ENCODE measurements at regions not wholly inside any gene's neighbourhood (a gene's known extent, or its start where the extent isn't known, plus 50 kb on each side); places are given as distances from the start of the nearest gene placed in this dataset.
"Not testable (repeated sequence)": the region's sequence is repeated elsewhere in the genome, so short reads cannot be mapped to it uniquely, and the experiment has no call there.

- DNase-seq (ENCODE audit: low read depth, low spot score), result no peak
Measured at GRCh38 chr1:188017921-188018320, 1189.2 kb downstream of the PLA2G4A start.

GRCh38 chr1:188022661-188023060 is 1193.9 kb downstream of the PLA2G4A start:
- DNase-seq (ENCODE audit: low read depth, low spot score), result no peak

GRCh38 chr1:188023206-188023605 is 1194.5 kb downstream of the PLA2G4A start:
- DNase-seq (ENCODE audit: low read depth, low spot score), result no peak

GRCh38 chr1:188027613-188028012 is 1198.9 kb downstream of the PLA2G4A start:
- no peak for DNase-seq (ENCODE audit: low read depth, low spot score)

GRCh38 chr1:188037572-188037971 is 1208.8 kb downstream of the PLA2G4A start:
- DNase-seq (ENCODE audit: low read depth, low spot score), result not testable (repeated sequence)

- no peak for DNase-seq (ENCODE audit: low read depth, low spot score)
Measured at GRCh38 chr1:188043536-188044245, 1214.9 kb downstream of the PLA2G4A start.

GRCh38 chr1:188050250-188050649 is 1221.5 kb downstream of the PLA2G4A start:
- DNase-seq (ENCODE audit: low read depth, low spot score), result no peak

- no peak for DNase-seq (ENCODE audit: low read depth, low spot score)
Measured at GRCh38 chr1:188056011-188056410, 1227.3 kb downstream of the PLA2G4A start.

- DNase-seq (ENCODE audit: low read depth, low spot score), result no peak
Measured at GRCh38 chr1:188058801-188059200, 1230.1 kb downstream of the PLA2G4A start.

GRCh38 chr1:188061881-188062280 is 1233.1 kb downstream of the PLA2G4A start:
- DNase-seq (ENCODE audit: low read depth, low spot score), result no peak

GRCh38 chr1:188062456-188062855 is 1233.7 kb downstream of the PLA2G4A start:
- no peak for DNase-seq (ENCODE audit: low read depth, low spot score)

GRCh38 chr1:188065917-188066316 is 1237.2 kb downstream of the PLA2G4A start:
- DNase-seq (ENCODE audit: low read depth, low spot score), result no peak

- peak; percentile 25 for DNase-seq (ENCODE audit: low read depth, low spot score)
Measured at GRCh38 chr1:188070848-188071247, 1242.1 kb downstream of the PLA2G4A start.

- DNase-seq (ENCODE audit: low read depth, low spot score), result no peak
Measured at GRCh38 chr1:188089015-188089414, 1260.3 kb downstream of the PLA2G4A start.

GRCh38 chr1:188089461-188089860 is 1260.7 kb downstream of the PLA2G4A start:
- peak; percentile 67 for DNase-seq (ENCODE audit: low read depth, low spot score)

GRCh38 chr1:188096521-188096920 is 1267.8 kb downstream of the PLA2G4A start:
- no peak for DNase-seq (ENCODE audit: low read depth, low spot score)

GRCh38 chr1:188117436-188117835 is 1288.7 kb downstream of the PLA2G4A start:
- DNase-seq (ENCODE audit: low read depth, low spot score), result no peak

- DNase-seq (ENCODE audit: low read depth, low spot score), result no peak
Measured at GRCh38 chr1:188122646-188123045, 1293.9 kb downstream of the PLA2G4A start.

GRCh38 chr1:188127507-188127906 is 1298.8 kb downstream of the PLA2G4A start:
- DNase-seq (ENCODE audit: low read depth, low spot score), result no peak

GRCh38 chr1:188128761-188129160 is 1300.0 kb downstream of the PLA2G4A start:
- DNase-seq (ENCODE audit: low read depth, low spot score), result no peak

- no peak for DNase-seq (ENCODE audit: low read depth, low spot score)
Measured at GRCh38 chr1:188129856-188130838, 1301.4 kb downstream of the PLA2G4A start.

- DNase-seq (ENCODE audit: low read depth, low spot score), result no peak
Measured at GRCh38 chr1:188137221-188137620, 1308.5 kb downstream of the PLA2G4A start.

- DNase-seq (ENCODE audit: low read depth, low spot score), result no peak
Measured at GRCh38 chr1:188140958-188141357, 1312.2 kb downstream of the PLA2G4A start.
